Erythroblast (primary cell): ENCODE measurements at regions not wholly inside any gene's neighbourhood (a gene's known extent, or its start where the extent isn't known, plus 50 kb on each side); places are given as distances from the start of the nearest gene placed in this dataset.

Experiments
- DNase-seq, 2 experiments: peaks; one replicate each; lab custom pipeline; 2025; lab: John Stamatoyannopoulos, UW
- GATA1 ChIP-seq: IDR thresholded peaks from 2 replicates; pipeline ENCODE4 v1.6.1; 2011; ENCODE audit warnings: low read depth, mild to moderate bottlenecking, control low read depth, low read length, moderate library complexity
- POLR2A ChIP-seq: IDR thresholded peaks from 2 replicates; pipeline ENCODE4 v1.6.1; 2011; ENCODE audit warnings: mild to moderate bottlenecking, low read length

DNA sequence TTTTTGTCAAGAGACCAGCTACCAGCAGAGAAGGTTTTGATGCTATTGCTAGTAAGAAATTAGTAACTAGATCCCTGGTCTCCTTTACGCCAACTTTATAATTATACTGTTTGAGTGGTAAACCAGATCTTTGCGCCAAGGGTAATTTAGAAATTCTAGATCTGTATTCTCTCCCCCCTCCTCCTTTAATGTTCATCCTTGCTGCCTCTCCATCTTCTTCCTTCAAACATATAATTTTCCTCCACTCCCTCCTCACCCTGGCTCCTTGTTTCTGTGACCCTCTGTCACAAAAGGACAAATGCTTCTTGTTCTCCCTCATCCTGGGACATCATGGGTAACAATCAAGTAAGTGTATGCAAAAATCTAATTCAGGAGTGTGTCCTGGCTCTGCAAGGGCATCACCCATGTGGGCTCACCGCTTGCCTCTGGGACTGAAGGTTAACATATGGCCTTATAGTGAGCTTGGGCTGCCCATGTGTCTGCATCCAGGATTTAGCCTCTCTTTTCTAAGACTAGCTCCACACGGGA lies 121.2 kb downstream of the BAMBI start:
- DNase-seq: no peak
- TF ChIP-seq GATA1 (no peak), POLR2A (no peak)

DNA sequence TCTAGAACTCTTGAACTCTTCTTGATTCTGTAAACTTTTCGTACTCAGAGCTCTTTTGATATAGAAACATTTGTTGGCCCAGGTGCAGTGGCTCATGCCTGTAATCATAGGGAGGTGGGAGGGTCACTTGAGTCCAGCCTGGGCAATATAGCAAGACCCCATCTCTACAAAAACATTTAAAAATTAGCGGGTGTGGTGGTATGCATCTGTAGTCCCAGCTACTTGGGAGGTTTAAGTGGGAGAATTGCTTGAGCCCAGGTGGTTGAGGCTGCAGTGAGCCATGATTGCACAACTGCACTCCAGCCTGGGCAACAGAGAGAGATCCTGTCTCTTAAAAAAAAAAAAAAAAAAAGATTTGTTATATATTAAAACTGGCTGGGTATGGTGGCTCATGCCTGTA lies 121.6 kb downstream of the BAMBI start:
- TF ChIP-seq POLR2A: no peak
- TF ChIP-seq GATA1: no peak
- DNase-seq: no peak

DNA sequence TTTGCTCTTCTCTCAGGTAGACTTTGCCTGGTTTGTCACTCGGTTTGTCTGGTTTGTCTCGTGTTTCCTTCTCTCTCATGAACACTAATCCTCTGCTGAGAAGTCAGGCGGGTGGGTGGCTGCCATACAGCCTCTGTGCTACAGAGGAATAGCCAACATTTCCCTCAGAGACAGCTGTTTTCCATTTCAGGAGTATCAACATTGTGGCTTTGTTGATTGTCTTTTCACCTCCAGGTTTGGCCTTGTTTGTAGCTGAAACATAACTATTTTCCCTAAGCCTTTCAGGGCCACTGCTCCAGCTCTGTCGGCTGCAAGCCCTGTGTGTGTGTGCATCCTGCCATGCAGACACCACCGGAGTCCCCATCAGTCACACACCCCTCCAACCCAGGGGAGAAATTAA lies 122.8 kb downstream of the BAMBI start:
- DNase-seq: no peak

DNA sequence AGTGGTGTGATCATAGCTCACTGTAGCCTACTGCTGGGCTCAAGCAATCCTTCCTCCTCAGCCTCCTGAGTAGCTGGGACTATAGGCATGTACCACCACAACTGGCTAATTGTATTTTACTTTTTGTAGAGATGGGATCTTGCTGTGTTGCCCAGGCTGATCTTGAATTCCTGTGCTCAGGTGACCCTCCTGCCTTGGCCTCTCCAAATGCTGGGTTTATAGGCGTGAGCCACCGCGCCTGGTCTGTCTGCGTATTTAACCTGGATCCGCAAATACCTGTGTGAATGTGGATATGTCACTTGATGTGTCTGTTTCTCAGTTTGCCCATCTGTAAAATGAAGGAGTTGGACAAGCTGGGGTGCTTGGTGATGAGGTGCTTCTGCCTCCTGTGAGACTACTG lies 123.9 kb downstream of the BAMBI start:
- DNase-seq: no peak
- no peak for TF ChIP-seq POLR2A
- TF ChIP-seq GATA1: no peak

More for the DNA sequence above, 122.8 kb downstream of the BAMBI start:
- no peak for TF ChIP-seq POLR2A
- TF ChIP-seq GATA1: no peak

DNA sequence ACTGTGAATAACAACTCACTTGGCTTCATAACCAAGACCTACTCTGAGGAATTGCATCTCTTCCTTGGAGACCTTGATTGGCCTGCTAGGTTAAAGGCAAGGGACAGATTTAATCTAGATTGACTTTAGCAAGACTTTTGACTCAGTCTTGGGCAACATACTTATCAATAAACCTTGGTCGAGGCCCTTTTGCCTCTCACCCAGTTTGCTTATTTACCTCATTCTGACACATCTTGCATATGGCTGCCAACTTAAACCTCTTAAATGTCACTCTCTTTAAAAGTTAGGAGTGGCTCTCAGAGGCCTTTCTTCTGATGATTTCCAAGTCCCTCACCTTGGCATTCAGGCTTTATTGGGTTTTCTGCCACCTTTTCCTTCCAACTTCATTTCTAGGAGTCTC lies 124.5 kb downstream of the BAMBI start:
- no peak for DNase-seq
- TF ChIP-seq GATA1 (no peak), POLR2A (no peak)

DNA sequence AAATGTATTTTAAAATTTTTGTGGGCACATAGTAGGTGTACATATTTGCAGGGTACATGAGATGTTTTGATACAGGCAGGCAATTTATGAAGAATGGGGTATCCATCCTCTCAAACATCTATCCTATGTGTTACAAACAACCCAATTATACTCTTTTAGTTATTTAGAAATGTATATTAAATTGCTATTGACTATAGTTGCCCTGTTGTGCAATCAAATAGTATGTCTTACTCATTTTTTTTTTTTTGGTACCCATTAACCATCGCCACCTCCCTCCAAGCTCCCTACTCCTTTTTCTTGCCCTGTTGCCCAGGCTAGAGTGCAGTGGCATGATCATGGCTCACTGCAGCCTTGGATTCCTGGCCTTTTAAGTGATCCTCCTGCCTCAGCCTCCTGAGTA lies 128.1 kb downstream of the BAMBI start:
- no peak for DNase-seq

DNA sequence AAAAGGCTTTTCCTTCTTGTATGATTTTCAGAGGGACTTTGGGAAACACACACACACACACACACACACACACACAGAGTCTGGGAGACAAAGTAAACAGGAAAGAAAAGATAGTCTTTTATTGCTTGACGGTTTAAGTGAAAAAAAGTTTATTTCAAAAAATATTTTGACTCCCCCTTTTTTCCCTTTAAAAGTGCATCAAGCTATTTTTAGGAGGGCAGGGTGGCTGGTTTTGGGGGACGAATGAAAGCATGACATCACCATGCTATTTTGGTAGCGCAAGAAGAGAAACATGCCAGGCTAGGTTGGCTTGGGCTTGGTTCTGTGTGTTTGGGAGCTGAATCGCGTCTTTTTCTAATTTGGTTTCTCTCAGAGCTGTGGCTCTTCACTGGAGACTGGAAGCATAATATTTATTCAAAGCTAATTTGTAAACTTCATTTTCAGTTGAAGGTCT lies 129.2 kb downstream of the BAMBI start:
- no peak for DNase-seq

More for the DNA sequence above, 128.1 kb downstream of the BAMBI start:
- no peak for TF ChIP-seq GATA1
- no peak for TF ChIP-seq POLR2A

DNA sequence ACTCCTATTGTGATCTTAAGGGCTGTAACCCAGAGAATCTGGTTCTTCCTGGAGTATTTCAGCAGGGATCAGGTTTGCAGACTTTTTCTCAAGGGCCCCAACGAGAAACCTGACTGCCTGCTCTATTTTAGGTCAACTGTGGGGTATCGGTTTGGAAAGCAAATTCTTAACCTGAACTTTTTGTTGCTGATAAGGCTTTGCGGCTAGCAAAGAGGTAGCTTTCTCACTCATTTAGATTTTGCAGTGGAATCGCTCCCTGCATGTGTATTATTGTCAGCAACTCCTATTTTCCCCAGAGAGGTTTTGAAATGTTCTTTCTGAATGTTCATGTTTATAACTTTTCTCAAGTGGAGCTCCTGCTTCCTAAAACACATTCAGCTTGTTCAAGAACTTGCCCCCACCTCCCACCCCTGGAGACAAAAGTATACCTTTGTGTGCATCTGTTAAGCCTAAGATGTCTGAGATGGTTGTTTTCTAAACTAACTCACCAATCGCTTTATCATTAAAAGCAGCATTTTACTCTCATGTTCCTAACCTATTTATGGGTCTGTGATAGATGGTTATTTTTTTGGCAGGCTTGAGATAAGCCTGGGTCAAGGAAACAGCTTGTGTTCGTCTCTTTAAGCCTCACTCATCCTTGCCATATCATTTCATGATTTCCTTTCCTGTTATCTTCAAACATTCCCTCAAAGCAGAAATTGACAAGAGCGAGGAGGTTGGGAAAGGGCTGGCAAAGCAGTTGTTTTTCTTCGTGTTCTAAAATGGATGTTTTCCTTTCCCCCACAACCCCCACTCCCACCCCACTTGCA lies 129.8 kb downstream of the BAMBI start:
- TF ChIP-seq POLR2A (no peak), GATA1 (no peak)
- no peak for DNase-seq

More for the DNA sequence above, 129.2 kb downstream of the BAMBI start:
- TF ChIP-seq POLR2A (no peak), GATA1 (no peak)

DNA sequence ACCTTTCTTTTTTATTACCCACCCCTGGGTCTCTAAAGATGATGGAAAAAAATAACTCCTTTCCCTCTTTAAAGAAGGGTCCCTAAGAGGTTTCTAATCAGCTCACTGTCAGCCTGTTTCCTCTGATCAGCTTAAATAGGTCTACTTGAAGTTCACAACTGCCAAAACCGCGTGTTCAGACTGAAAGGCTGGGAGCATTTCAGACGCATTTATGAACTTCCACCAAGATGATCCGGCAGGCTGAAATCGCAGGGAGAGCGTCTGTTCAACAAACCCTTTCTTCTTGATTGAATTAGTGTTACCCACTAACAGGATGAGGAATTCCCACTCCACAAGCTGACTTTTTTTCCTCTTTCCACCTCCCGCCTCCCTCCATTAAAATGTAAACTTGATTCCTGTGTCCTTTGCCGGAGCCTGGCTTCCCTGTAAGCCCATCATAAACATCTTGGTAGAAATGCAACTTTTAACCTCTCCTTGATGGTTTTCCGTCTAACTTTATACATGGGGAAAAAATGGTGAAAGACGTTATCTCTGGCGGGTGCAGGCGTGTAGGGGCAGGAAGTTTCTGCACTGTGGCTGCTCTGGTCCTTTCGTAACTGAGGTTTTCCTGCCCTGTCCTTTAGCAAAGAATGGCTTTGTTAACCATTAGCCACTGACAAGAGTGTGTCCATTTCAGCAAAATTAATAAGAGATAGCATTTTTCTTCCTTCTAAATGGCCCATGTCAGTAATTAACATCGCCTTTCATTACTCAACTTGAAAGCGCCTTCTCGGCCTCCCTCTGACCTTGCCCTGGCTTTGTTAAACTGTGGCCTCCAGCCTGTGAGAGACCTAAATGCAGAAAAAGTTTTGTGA lies 130.7 kb downstream of the BAMBI start:
- no peak for TF ChIP-seq GATA1
- TF ChIP-seq POLR2A: no peak
- DNase-seq: no peak

DNA sequence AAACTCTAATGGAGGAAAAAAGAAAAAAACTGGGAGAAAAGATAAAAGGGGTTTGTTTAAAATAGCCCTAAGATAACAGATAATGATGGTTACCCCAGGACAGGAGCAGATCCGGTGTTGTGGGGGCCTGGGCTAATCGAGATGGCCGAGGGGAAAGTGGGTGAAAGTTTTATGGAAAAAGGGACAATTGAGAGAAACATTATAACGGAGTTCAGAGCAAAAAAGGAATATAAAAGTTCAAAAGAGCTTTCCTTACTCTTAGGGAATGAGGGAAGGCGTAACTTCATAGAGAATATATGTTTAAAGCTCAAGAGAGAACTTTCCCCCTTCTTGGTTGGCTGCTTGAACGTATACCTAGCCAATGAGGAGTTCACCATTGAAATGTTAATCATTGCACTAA lies 131.4 kb downstream of the BAMBI start:
- DNase-seq: no peak
- TF ChIP-seq GATA1 (no peak), POLR2A (no peak)

DNA sequence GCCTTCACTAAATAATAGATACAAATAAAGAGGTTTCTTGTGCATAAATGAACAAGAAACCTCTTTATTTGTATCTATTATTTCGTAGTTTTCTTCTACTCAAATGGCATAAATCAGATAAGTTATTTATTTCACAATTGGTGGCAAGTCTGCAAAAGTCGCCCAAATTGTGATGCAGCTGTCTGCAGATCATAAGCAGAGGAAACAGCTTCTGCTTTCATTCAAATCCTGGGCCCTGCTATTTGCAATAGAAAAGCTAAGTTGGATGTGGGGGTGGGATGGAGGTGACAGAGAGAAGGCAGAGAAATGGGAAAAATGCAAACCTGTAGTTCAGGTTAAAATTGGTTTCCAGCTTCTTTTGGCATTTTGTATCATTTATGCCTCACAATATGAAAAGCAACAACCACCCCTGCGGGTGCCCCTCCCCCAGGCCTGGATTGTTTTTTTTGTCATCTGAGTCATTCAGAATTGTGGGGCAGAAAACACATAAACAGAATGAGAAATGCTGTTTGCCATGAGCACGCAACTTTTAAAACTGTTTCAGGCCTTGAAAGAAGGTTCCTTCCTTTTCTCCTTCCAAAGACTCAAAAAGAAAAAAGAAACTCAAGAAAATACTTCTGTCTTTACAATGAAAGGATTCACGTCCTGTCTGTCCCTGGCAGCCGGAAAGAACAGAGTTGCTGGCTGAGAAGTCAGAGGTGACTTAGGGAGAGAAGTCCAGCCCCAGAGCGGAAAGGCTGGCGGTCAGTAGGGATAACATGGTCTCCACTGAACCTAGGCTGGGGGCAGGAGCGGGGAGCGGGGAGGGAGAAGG lies 132.9 kb downstream of the BAMBI start:
- TF ChIP-seq GATA1 (no peak), POLR2A (no peak)
- no peak for DNase-seq

DNA sequence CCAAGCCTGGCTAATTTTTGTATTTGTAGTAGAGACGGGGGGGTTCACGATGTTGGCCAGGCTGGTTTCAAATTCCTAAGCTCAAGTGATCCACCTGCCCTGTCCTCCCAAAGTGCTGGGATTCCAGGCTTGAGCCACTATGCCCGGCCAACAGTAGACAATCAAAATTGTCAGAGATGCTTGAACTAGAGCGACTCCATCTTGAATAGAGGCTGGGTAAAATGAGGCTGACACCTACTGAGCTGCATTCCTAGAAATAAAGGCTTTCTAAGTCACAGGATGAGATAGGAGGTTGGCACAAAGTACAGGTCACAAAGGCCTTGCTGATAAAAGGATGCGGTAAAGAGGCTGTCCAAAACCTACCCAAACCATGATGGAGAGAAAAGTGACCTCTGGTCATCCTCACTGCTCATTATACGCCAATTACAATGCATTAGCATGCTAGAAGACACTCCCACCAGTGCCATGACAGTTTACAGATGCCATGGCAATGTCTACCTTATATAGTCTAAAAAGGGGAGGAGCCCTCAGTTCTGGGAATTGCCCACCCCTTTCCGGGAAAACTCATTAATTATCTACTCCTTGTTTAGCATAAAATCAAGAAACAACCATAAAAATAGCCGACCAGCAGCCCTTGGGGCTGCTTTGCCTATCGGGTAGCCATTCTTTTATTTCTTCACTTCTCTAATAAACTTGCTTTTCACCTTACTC lies 134.5 kb downstream of the BAMBI start:
- TF ChIP-seq POLR2A: no peak
- no peak for TF ChIP-seq GATA1
- DNase-seq: no peak
